ENCODE measurements at regions not wholly inside any gene's neighbourhood (a gene's known extent, or its start where the extent isn't known, plus 50 kb on each side); places are given as distances from the start of the nearest gene placed in this dataset.

DNA sequence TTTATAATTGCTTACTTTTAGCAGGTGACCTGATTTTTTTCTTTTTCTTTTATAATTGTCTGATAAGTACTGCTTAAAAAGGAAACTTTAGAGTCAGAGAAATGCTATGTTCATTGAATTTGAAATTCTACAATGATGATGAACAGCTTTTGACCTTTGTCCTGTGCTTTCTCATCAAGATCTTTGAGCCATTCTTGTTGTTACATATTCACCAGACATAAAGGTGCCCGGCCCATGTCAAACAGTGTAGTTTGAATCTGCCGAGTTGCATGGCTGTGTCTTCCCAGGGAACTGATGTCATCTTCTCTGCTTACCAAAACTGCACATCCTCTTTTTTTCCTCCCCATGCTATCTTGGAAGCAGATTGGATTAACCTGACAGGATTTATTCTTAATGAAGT, 163.6 kb downstream of the LRRC70 start:
- TF ChIP-seq POLR2A (IDR thresholded peaks at IDR 0.05; ENCODE audit: low read length) = no peak
- TF ChIP-seq GATA1 (IDR thresholded peaks at IDR 0.05; ENCODE audit: low read depth, low read length) = no peak
- DNase-seq = no peak

DNA sequence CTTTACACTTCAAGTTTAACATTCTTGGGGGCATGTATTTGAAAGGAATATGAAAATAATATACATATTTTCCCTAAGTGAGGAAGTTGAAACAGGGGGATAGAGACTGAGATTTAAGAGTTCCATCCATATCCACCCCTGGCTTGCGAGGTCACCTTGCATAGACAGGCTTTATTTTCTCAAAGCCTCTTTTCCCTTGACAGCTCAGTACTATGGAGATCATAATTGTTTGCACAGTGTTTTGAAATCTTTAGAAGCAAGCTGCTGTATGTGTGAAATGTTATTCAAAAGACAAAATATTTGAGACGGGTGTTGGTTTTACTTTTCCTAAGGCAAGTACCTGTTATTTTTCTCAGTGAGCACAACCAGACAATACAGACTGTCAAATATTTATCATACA, 163.1 kb downstream of the LRRC70 start:
- TF ChIP-seq POLR2A (IDR thresholded peaks at IDR 0.05; ENCODE audit: low read length) = no peak
- TF ChIP-seq GATA1 (IDR thresholded peaks at IDR 0.05; ENCODE audit: low read depth, low read length) = no peak
- DNase-seq = no peak

DNA sequence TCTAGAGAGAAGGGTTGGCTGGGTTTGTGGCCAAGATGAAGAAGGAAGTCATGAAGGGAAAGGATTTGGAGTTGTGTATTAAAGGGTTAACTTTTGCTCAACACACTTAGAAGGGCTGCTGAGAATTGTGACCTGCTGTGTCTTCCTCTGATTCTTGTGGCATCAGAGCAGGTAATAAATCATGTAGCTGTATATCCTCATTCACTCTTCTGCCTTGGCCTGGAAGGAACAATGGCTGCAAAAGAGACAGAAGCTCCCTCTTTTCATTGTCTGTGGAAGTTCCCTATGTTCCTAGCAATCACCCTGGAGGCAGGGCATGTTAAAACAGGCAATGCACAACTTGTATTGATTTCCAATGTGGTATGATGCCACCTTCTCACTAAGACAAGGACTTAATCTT, 159.1 kb downstream of the LRRC70 start:
- no peak for TF ChIP-seq GATA1 (IDR thresholded peaks at IDR 0.05; ENCODE audit: low read depth, low read length)
- no peak for TF ChIP-seq POLR2A (IDR thresholded peaks at IDR 0.05; ENCODE audit: low read length)
- DNase-seq = no peak

DNA sequence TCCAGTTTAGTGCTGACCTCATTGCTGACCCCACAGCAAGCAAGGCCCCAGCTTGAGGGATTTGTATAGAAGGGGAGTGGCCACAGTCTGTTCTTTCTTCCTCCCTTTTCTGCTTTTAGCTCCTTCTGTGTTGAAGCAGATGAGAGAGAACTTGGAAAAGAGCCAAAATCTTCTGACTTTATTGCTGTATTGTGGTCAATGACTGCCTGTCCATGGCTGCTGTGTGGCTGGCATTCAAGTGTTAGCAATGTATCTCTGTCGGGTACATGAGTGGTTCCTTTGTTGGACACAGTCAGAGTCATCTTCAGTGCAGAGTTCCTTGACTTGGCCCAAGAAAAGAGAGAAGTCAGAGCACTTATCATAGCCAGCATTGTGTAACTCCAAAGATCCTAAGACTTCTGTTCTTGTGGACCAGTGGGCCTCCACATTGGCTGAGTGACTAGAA, 154.1 kb downstream of the LRRC70 start:
- no peak for DNase-seq
- TF ChIP-seq GATA1 (IDR thresholded peaks at IDR 0.05; ENCODE audit: low read depth, low read length) (no peak), POLR2A (IDR thresholded peaks at IDR 0.05; ENCODE audit: low read length) (no peak)

DNA sequence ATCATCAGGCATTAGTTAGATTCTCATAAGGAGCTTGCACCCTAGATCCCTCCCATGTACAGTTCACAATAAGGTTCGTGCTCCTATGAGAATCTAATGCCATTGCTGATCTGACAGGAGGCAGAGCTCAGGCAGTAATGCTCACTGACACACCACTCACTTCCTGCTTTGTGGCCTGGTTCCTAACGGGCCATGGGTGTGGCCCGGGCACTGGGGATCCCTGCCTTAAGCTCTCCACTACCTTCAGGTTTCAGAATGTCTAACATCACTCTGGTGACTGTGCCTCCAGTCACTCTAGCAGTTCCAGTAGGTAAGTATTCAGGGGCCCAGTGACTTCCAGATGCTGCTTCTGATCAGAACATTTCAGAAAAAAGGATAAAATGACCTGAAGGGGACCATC, 152.4 kb downstream of the LRRC70 start:
- TF ChIP-seq GATA1 (IDR thresholded peaks at IDR 0.05; ENCODE audit: low read depth, low read length) (no peak), POLR2A (IDR thresholded peaks at IDR 0.05; ENCODE audit: low read length) (no peak)
- no peak for DNase-seq

DNA sequence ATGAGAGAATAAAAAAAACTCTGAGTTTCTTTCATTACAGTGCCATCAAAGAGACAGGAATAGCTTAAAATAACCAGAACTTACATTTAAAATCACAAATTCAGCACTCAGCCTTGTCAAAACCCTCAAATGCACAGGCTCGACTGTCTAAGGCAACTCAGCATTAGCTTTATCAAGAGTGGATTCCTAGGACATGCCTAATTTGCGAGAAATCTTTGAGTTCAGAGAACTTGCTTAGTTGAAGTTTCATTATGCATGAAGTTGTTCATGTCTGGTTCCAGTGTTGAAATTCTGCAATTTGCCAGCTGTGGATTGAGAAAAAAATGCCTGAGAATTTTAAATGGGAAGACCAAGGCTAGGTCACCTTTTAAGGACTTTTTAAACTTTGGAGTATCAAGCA, 151.1 kb downstream of the LRRC70 start:
- TF ChIP-seq POLR2A (IDR thresholded peaks at IDR 0.05; ENCODE audit: low read length) (no peak), GATA1 (IDR thresholded peaks at IDR 0.05; ENCODE audit: low read depth, low read length) (no peak)
- no peak for DNase-seq

DNA sequence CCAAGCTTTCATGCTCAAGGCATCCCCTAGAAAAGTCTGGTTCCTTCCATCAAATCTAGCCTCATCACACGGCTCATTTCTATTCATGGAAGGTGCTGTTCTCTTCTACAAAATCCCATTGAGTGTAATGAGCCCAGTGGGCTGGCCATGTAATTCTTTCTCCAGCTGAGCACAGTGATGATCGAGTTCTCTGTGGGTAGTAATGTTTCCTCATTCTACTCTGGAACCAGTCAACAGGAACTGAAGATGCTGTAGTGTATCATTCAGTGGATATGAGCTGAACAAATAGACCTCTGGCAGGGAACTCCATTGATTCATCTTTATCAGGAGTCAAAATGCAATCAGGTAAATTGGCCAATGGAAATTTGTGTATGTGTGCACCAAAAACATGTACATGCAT, 149.2 kb downstream of the LRRC70 start:
- TF ChIP-seq GATA1 (IDR thresholded peaks at IDR 0.05; ENCODE audit: low read depth, low read length) (no peak), POLR2A (IDR thresholded peaks at IDR 0.05; ENCODE audit: low read length) (no peak)

DNA sequence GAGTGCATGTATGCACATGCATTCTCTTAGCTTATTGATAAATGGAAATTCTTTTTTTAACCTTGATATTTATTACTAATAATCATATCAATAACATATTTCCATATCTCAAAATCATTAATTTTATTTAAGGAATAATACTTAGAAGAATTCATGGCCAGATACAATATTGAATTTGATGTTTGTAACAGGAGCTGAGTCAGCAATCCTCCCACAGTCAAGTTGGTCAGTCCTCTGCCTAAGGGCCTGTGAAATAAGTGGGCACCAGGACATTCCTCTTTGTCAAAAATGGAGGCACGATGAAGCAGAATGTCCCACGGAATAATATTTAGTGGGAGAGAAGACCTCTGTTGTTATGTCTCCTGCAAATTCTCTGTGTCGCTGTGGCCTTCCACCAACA, 148.6 kb downstream of the LRRC70 start:
- no peak for DNase-seq
- TF ChIP-seq GATA1 (IDR thresholded peaks at IDR 0.05; ENCODE audit: low read depth, low read length) = no peak
- TF ChIP-seq POLR2A (IDR thresholded peaks at IDR 0.05; ENCODE audit: low read length) = no peak

More for the DNA sequence above, 149.2 kb downstream of the LRRC70 start:
- DNase-seq = no peak

DNA sequence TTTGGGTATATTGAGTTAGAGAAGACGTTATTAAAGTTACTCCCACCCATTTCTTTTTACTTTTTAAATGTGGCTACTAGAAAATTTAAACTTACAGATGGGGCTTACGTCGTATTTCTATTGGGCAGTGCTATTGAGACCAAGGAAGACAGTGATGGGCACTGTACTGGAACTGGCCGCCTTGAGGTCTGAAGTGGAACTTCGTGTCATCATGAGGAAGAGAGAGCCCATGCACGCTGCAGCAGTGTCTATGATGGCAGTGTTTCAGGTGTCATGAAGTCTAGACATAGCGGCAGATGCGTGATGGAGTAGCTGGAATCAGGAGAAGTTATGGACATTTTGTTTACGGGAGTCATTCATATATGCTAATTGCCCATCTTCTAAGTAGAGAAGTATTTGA, 143.7 kb downstream of the LRRC70 start:
- peak in 1 of 2 experiments; percentile 2 for DNase-seq
- TF ChIP-seq POLR2A (IDR thresholded peaks at IDR 0.05; ENCODE audit: low read length) = no peak
- no peak for TF ChIP-seq GATA1 (IDR thresholded peaks at IDR 0.05; ENCODE audit: low read depth, low read length)

DNA sequence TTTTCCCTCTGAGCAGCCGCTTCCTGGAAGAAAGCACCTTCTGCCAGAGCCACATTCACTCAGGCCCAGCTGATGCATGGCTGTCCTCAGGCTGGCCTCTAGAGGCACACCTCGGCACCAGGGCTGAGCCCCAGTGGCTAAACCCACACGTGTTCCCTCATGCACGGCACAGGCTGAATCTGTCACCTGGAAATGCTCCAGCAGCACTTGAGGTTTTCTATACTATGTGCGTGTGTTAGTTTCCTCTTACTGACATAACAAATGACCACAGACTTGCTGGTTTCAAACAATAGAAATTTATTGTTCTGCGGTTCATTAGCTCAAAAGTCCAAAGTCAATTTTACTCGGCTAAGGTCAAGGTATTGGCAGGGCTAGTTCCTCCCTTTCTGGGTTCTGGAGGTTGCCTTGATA, 141.4 kb downstream of the LRRC70 start:
- TF ChIP-seq POLR2A (IDR thresholded peaks at IDR 0.05; ENCODE audit: low read length) (no peak), GATA1 (IDR thresholded peaks at IDR 0.05; ENCODE audit: low read depth, low read length) (no peak)
- peak in 1 of 2 experiments; percentile 5 for DNase-seq

DNA sequence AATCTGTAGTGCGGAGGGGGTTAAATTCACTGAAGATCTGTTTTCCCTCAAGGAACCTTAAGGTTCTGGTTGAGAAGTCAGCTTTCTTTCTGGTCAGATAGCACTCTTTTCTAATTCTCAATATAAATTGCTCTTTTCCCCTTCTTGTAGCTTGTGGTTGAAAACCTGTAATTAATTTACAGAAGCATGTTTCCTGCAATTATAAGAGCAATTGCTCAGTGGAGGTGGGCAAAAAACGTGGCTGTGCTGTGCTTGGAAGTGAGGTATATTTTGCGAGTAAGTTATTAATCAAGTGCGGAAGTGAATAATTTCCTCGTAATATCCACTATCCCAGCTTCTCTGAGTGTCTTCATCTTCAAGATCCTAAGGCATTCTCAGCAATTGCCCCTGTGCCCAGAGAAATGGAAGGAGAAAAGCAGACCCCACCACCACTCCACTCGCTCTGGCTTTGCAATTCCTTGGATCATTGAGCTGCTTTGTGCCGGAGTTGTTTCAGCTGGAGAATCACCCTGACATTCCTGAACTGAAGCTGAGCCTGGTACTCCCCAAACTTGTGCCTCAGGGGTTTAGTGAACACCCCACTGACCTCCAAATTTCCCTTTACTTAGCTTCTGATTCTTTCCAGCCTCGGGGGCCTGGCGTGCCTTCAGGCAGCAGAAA, 140.6 kb downstream of the LRRC70 start:
- no peak for DNase-seq
- TF ChIP-seq POLR2A (IDR thresholded peaks at IDR 0.05; ENCODE audit: low read length) = no peak
- no peak for TF ChIP-seq GATA1 (IDR thresholded peaks at IDR 0.05; ENCODE audit: low read depth, low read length)

DNA sequence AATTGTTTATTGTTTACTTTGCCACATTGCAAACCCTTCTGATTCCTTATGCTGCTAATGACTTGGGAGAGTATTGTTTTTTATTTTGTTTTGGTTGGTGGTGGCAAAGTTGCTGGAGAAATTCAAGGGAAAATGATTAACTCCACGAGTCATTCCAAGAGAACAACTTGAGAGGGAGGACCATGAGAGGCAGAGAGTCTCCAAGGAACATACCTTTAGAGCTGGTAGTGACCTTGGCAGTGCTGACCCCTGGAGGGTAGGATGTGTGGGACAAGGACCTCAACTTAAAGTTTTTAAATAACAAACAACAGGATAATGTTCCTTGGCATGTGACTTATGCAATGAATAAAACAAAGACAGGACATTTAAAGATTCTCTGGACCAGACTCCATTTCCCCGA, 139.7 kb downstream of the LRRC70 start:
- TF ChIP-seq POLR2A (IDR thresholded peaks at IDR 0.05; ENCODE audit: low read length) (no peak), GATA1 (IDR thresholded peaks at IDR 0.05; ENCODE audit: low read depth, low read length) (no peak)
- DNase-seq = peak in 1 of 2 experiments; percentile 24

DNA sequence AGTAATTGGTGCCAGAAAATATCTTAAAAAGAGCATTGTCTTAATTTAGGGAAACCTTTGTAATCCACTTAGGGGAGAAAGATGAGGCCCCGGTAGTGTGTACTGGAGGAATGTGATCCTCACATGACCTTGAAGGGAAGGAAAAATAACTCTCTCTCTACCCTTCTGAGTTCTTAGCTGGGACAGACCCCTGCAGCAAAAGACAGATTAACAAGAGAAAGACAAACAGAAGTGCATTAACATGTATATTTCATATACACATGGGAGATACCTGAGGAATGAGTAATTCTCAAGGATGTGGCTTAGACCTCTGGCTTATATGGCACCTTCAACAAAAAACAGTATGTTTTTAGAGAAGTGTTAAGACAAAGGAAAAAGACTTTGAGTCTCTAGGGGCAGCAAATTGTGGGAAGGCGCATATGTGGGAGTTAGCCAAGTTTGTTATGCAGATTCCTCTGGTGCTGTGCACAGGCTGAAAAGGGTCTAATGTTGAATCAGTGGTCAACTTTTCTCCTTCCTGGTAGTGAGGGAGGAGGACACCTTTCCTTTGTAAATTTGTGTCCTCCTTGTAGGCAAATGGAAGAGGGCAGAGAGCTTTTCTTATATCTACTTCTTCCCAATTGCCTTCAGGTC, 138.8 kb downstream of the LRRC70 start:
- no peak for DNase-seq
- TF ChIP-seq GATA1 (IDR thresholded peaks at IDR 0.05; ENCODE audit: low read depth, low read length) (no peak), POLR2A (IDR thresholded peaks at IDR 0.05; ENCODE audit: low read length) (no peak)

DNA sequence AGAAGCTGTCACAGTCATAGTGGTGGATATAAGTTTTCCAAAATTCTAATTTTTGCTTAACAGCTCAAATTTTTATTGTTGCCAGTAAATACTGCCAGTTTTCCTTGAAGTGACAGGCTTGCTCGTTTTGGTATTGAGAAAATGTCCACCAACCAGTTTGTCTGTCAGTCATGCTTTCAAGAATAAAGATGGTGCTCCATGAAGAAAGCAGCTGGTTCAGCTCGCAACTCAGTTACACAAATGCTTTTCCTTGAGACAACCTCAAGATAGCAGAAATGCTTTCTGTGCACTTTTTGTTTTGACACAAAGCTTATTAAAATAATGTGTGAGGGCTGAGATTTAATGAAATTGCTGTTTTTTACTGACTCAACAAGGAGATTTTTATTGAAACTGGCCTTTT, 135.7 kb downstream of the LRRC70 start:
- TF ChIP-seq POLR2A (IDR thresholded peaks at IDR 0.05; ENCODE audit: low read length) (no peak), GATA1 (IDR thresholded peaks at IDR 0.05; ENCODE audit: low read depth, low read length) (no peak)
- DNase-seq = no peak
